GM18511 (cell line): ENCODE measurements at regions not wholly inside any gene's neighbourhood (a gene's known extent, or its start where the extent isn't known, plus 50 kb on each side); places are given as distances from the start of the nearest gene placed in this dataset.
A peak's percentile ranks its signal among the peaks of the same experiment; 100 is the strongest.
"Not testable (repeated sequence)": the region's sequence is repeated elsewhere in the genome, so short reads cannot be mapped to it uniquely, and the experiment has no call there.

Experiments
- ATAC-seq: cut with Tn5 transposase; IDR thresholded peaks from one replicate; pipeline ENCODE4 v1.9.1; 2021; ENCODE audit warnings: mild to moderate bottlenecking, moderate library complexity; ENCODE audit not compliant: unreplicated experiment

DNA sequence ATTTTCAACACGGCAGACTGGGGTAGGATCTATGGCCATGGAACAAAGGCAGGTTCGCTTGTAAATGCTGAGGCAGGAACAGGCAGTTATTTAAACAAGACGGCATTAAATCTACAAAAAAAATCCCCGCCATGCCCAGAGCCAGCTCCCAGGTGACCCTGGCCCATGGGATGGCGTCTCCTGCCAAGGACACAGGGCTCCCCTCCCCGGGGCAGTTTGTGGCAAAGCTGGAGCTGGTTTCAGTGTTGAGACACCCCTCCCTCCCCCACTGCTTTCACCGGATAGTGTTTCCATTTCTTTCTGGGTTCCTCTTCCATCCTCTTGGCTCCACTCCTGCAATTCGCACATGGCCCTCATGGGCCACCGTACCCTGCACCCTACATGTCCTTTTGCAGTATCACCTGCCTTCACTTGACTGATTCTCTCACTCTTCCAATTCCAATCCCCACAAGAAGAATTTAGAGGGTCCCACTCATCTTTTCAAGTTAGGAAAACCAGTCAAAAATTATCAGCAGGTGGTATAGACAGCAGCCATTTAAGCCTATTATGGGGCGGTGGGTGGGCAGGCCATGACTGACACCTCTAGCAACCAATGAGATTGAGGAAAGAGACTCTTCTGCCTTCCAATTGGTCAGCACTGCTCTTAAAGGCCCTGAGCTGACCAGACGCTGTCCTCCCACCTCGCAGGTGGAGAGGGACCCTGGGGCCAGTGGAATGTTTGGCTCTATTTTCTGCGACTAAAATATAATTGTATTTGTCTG lies 52.0 kb downstream of the OLIG1 start:
- no peak for ATAC-seq

DNA sequence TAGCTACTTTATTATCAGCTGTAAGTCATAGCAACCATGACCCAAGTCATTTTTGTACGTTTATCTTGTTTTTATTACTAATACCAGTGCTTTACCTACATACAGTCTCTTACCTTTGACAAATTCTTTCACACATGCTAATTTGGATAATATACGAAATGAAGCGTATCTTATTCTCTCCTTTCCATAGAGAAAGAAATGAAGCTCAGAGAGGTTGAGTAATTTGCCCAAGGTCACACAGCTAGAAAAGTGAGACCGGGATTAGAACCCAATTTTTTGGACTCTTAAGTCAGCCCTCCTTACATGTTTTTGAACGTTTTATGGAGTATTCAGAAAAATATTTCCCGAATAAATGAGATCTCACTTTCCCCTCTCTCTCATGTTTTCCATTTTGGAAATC lies 52.6 kb downstream of the OLIG1 start:
- ATAC-seq = no peak

DNA sequence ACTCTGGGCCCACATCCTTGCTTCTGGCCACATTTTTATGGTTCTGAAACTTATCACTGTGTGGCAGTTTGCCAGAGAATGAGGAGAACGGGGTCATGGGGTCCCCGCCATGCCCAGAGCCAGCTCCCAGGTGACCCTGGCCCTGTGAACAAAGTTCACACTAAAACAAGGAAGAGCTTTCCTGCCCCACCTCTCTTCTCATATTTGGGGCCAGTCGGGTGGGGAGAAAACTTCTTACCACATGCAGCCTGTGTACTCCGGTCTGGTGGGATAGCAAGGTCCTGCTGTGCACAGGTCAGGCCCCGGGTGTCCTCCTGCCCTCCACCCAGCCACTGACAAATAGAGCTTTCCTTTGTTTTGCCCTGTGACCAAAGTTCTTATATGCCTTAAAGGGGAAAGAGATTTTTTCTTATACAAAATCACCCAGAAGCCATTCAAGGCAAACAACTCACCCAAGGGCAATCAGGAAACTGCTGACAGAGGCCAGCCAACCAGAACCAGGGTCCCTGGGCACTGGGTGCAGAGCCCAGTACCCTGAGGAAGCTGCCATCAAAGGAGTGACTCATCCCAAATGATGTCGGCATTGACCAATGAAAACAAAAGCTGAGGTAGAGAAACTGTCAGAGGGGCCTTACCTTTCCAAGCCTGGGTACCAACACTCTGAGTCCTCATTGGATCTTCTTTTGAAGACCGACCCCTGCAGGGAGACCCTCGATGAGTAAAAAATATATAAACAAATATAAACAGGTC lies 53.6 kb downstream of the OLIG1 start:
- ATAC-seq = no peak

DNA sequence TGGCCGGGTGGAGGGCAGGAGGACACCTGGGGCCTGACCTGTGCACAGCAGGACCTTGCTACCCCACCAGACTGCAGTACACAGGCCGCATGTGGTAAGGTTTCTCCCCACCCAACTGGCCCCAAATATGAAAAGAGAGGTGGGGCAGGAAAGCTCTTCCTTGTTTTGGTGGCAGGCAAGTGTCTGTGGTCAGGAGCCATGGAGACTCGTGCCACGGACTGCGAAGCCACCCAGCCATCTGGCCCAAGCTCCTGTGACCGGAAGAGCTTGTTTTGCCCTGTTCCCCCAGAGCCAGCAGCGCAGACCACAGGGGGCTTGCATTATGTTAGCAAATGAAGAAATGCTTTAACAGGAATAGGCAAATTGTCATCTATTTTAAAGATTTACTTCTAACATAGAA lies 54.9 kb downstream of the OLIG1 start:
- ATAC-seq = no peak

GRCh38 chr21:33125680-33126375 lies 55.9 kb downstream of the OLIG1 start:
- ATAC-seq = no peak

- no peak for ATAC-seq
These were observed 56.6 kb downstream of the OLIG1 start for GRCh38 chr21:33126569-33126968.

DNA sequence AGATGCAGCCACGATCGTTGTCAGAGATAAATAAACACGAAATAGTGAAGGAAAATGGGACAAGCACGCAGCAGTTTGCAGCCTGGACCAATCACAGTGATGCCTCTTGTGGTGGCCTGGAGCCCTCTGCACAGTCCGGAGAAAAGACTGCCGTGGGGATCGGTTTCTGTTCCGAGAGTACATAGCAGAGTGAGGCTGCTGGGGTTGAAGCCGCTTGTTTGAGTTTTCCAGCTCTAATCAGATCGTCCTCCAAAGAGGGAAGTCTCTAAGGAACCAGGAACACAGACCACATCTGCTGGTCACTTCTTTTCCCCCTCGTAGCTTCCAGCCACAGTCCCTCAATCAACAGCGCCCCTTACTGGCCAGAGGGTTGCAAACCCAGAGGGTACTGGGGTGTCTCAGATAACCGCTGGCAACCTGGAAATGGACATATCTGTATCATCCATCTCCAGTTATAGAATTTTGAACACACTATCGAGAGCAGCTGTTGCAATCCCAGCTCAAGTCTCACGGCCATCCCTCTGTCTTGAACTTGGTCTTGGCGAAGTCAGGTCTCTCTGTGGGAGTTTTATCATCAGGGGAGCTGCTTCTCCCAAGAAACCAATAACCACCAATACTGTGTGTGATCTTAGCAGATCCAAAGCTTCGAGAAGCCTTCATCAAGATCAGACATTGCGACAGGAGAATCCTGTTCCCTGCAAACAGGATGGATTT lies 57.4 kb downstream of the OLIG1 start:
- ATAC-seq = peak; percentile 63

- no peak for ATAC-seq
These were observed 57.9 kb downstream of the OLIG1 start for GRCh38 chr21:33127868-33128242.

DNA sequence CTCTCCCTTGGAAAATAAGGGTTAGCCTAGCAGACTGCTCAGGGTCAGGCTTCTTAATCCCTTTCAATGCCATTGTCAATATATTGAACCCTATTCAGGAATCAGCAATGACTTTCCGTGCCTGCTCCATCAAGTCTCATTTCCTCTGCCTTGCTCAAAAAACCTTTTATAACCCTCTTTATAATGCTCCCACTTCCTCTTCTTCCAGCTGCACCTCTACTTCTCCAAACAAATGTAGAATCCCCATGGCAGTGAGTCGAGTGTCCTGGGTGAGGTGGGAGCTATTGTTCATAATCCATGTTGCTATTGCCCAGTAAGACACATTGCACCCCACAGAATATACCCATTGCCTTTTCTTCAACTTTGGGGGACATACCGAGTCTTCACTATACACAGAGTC lies 58.6 kb downstream of the OLIG1 start:
- ATAC-seq = no peak

DNA sequence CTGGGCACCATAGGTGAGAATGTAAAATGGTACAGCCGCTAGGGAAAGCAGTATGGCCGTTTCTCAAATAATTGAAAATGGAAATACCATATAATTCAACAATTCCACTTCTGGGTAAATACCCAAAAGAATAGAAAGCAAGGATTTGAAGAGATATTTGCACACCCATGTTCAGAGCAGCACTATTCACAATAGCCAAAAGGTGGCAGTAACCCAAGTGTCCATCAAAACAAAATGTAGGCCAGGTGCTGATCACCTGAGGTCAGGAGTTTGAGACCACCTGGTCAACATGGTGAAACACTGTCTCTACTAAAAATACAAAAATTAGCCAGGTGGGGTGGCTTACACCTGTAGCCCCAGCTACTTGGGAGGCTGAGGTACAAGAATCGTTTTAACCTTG lies 62.1 kb downstream of the OLIG1 start:
- no peak for ATAC-seq

DNA sequence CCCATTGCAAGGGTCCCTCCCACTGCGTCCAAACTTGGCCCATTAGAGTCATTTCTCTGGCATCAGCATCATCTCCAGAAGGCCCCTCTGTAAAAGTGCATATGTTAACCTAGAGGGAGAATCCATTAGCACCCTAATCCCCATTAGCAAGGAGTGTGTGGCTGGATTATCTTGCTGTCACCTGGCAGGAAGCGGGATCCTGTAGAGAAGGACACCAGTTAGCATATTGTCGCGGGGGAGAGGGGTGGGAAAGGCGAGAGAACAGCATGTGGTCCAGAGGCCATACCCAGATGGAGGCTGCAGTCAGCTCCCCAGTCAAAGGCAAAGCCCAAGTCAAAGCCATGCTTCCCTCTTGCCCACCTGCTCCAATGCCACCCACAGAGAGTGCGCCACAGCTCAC lies 64.0 kb downstream of the OLIG1 start:
- ATAC-seq = no peak

DNA sequence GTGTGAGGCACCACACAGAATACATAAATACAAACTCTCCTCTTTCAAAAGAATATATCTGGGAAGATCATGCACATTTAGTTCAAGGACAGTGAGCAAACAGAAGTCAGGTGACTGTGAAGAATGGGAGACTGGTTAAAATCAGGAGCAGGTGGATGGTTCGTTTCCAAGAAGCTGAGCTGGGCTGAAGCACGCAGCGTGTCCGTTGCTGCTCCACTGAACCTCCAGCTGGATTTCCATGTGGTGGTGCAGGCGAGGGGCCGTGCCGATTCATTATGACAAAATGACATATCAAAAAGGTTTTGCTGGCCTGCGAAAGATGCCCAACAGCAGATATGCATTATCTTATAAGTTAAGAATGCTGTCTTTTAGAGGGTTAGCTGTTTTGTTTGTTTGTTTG lies 66.0 kb downstream of the OLIG1 start:
- no peak for ATAC-seq

DNA sequence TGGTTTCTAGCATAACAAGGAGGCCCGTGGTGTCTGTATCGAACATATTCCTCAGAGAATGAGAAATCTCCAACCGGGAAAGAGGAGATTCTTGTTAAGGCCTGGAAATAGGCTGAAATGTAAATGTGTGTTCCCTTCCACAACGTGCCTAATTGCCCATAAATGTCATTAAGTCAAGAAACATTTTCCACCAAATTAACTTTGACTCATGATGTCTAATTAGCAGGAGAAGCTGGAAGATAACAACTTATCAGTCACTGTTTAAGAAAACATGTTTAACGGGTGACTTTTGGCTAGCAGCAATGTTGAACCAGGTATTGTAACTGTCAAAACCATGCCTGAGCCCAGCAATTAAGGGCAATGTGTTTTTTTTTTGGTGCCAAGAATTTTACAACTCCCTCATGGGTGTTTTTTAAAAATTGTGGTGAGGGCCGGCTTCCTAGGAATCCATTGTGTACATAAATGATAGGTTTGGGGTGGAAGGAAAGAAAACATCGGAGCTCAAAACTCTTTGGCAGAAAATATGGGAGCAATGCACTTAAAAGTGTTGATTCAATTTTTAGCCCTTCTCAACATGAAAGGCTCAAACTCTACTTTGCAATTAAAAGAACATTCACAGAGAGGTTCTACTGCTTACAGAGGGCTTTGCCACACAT lies 67.0 kb downstream of the OLIG1 start:
- ATAC-seq = no peak

GRCh38 chr21:33139084-33139483 lies 69.1 kb downstream of the OLIG1 start:
- no peak for ATAC-seq

DNA sequence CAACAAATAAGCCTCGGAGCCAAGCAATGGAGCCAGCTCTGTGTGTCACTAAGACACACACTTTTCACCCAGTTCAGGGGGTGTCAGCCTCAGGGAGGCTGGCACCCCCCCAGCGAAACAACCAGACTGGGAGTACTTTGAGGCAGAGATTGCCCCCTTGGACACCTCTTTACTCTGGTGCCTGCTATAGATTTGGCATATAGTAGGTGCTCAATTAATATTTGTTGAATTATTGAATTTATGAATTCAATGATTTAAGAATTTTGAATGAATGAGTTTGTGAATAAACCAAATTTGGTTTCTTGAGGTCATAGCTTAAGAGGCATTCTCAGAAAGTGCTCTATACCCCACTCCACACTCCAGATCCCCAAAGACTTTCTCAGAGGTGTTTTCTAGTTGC lies 70.3 kb downstream of the OLIG1 start:
- ATAC-seq = no peak

DNA sequence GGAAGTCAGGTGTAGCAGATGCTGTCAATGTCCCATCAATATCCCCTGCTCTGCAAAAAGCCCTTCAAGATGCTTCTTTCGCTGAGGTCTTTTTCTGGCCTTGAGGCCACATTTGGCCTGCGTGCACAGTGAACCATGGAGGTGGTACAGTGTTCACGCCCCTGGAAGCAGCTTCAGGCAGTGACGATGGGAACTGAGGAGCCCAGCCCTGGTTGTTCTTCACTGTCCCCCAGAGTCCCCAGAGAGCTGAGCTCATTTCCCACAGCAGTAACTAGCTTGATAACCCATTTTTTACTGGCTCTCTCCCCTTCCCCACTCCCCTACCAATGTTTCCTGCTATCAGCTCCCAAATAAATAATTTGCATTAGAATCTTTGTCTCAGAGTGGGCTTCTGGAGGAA lies 76.5 kb downstream of the OLIG1 start:
- ATAC-seq = no peak

DNA sequence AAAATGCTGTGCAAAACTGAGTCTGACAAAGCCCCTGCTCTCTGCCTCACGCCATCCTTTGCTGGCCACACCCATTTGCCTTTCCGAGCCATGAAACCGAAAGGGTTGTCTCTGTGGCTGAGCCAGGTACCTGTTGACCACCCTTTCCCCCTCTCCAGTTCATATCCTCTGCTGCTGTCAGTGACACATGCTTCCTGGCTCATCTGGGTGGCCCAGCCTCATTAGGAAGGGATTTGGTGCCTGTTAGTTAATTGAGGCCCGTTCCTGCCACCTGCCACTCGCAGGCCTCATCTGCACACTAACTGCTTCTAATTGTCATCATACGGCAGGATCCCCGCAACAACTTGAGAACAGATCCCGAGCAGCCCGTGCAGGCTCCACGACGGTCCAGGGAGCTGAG lies 79.2 kb downstream of the OLIG1 start:
- ATAC-seq = no peak

DNA sequence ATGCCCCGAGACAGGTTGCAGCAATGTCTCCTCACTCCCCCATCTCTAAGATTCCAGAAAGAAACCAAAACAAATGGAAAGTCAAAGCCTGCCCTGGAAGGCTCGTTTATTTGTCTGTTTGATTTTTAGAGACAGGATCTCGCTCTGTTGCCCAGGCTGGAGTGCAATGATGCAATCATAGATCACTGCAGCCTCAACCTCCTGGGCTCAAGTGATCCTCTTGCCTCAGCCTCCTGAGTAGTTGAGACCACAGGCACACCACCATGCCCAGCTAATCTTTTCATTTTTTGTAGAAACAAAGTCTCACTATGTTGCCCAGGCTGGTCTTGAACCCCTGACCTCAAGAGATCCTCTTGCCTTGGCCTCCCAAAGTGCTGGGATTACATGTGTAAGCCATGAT lies 78.8 kb upstream of the IFNAR2 start:
- ATAC-seq = not testable (repeated sequence)

- ATAC-seq = no peak
These were observed 77.6 kb upstream of the IFNAR2 start for GRCh38 chr21:33151941-33152731.

GRCh38 chr21:33152732-33153130 lies 77.0 kb upstream of the IFNAR2 start:
- no peak for ATAC-seq
